H9 (cell line): ENCODE measurements at regions not wholly inside any gene's neighbourhood (a gene's known extent, or its start where the extent isn't known, plus 50 kb on each side); places are given as distances from the start of the nearest gene placed in this dataset.
"Not testable (repeated sequence)": the region's sequence is repeated elsewhere in the genome, so short reads cannot be mapped to it uniquely, and the experiment has no call there.

Experiments
- DNase-seq: peaks from one replicate; pipeline ENCODE4 v3.0.0-alpha.2; 2017
- H2AFZ ChIP-seq: one replicate; pipeline ENCODE4 v1.6.1; 2013; ENCODE audit warnings: mild to moderate bottlenecking, low read length, control low read depth, moderate library complexity
- H2AK5ac ChIP-seq: 2 replicates; pipeline ENCODE4 v1.6.1; 2013; ENCODE audit warnings: low read length, control low read depth, mixed read lengths; ENCODE audit not compliant: insufficient read length
- H2BK120ac ChIP-seq: one replicate; pipeline ENCODE4 v1.6.1; 2013; ENCODE audit warnings: low read depth, mild to moderate bottlenecking, low read length, control low read depth, inconsistent platforms; ENCODE audit not compliant: poor library complexity, severe bottlenecking
- H2BK12ac ChIP-seq: 2 replicates; pipeline ENCODE4 v1.6.1; 2013; ENCODE audit warnings: low read length, control low read depth, mixed read lengths, low read depth; ENCODE audit not compliant: insufficient read length
- H2BK15ac ChIP-seq: 2 replicates; pipeline ENCODE4 v1.6.1; 2013; ENCODE audit warnings: low read depth, low read length, control low read depth
- H2BK20ac ChIP-seq: one replicate; pipeline ENCODE4 v1.6.1; 2013; ENCODE audit warnings: low read depth, mild to moderate bottlenecking, low read length, control low read depth, inconsistent platforms; ENCODE audit not compliant: poor library complexity, severe bottlenecking
- H2BK5ac ChIP-seq: 2 replicates; pipeline ENCODE4 v1.6.1; 2013; ENCODE audit warnings: low read length, control low read depth, mixed read lengths; ENCODE audit not compliant: insufficient read length
- H3K14ac ChIP-seq: 2 replicates; pipeline ENCODE4 v1.6.1; 2013; ENCODE audit warnings: low read length, control low read depth; ENCODE audit not compliant: insufficient read depth
- H3K18ac ChIP-seq: 2 replicates; pipeline ENCODE4 v1.6.1; 2013; ENCODE audit warnings: low read depth, mild to moderate bottlenecking, mixed read lengths, low read length, control low read depth; ENCODE audit not compliant: insufficient read length
- H3K23ac ChIP-seq: 2 replicates; pipeline ENCODE4 v1.6.1; 2013; ENCODE audit warnings: low read length, control low read depth, mixed read lengths, low read depth; ENCODE audit not compliant: insufficient read length
- H3K23me2 ChIP-seq: 2 replicates; pipeline ENCODE4 v1.6.1; 2013; ENCODE audit warnings: low read depth, mild to moderate bottlenecking, mixed read lengths, low read length, control low read depth; ENCODE audit not compliant: insufficient read length, poor library complexity, severe bottlenecking
- H3K27ac ChIP-seq: 2 replicates; pipeline ENCODE4 v1.5.1; 2013; ENCODE audit warnings: low read length, control low read depth, mixed read lengths, low read depth; ENCODE audit not compliant: insufficient read length
- H3K27me3 ChIP-seq: 2 replicates; pipeline ENCODE4 v1.6.1; 2013; ENCODE audit warnings: low read length, control low read depth, inconsistent platforms; ENCODE audit not compliant: insufficient read depth
- H3K4ac ChIP-seq: 2 replicates; pipeline ENCODE4 v1.6.1; 2013; ENCODE audit warnings: low read depth, mild to moderate bottlenecking, control low read depth, inconsistent platforms, low read length, moderate library complexity
- H3K4me1 ChIP-seq: 2 replicates; pipeline ENCODE4 v1.6.1; 2013; ENCODE audit warnings: low read length, control low read depth, inconsistent platforms; ENCODE audit not compliant: insufficient read depth
- H3K4me2 ChIP-seq: 2 replicates; pipeline ENCODE4 v1.6.1; 2013; ENCODE audit warnings: low read length, control low read depth, mixed read lengths; ENCODE audit not compliant: insufficient read length, insufficient read depth
- H3K56ac ChIP-seq: 2 replicates; pipeline ENCODE4 v1.6.1; 2013; ENCODE audit warnings: low read depth, mild to moderate bottlenecking, mixed read lengths, low read length, control low read depth; ENCODE audit not compliant: insufficient read length
- H3K79me1 ChIP-seq: 2 replicates; pipeline ENCODE4 v1.6.1; 2013; ENCODE audit warnings: low read depth, mild to moderate bottlenecking, moderate library complexity, low read length, control low read depth, inconsistent platforms; ENCODE audit not compliant: insufficient read depth, poor library complexity, severe bottlenecking
- H3K79me2 ChIP-seq: 2 replicates; pipeline ENCODE4 v1.6.1; 2013; ENCODE audit warnings: low read length, control low read depth, inconsistent platforms; ENCODE audit not compliant: insufficient read depth
- H3K9ac ChIP-seq: 2 replicates; pipeline ENCODE4 v1.6.1; 2013; ENCODE audit warnings: low read length, control low read depth, mixed read lengths; ENCODE audit not compliant: insufficient read length; ENCODE audit errors: extremely low read depth
- H3K9me3 ChIP-seq: one replicate; pipeline ENCODE4 v1.6.1; 2013; ENCODE audit warnings: low read depth, low read length, inconsistent platforms; ENCODE audit not compliant: control insufficient read depth
- H3T11ph ChIP-seq: one replicate; pipeline ENCODE4 v1.6.1; 2013; ENCODE audit warnings: mild to moderate bottlenecking, low read length, control low read depth, inconsistent platforms
- H4K20me1 ChIP-seq: one replicate; pipeline ENCODE4 v1.6.1; 2013; ENCODE audit not compliant: control insufficient read depth, insufficient read length, insufficient read depth
- H4K5ac ChIP-seq: 2 replicates; pipeline ENCODE4 v1.6.1; 2013; ENCODE audit warnings: low read depth, mild to moderate bottlenecking, mixed read lengths, low read length, control low read depth; ENCODE audit not compliant: insufficient read length
- H4K8ac ChIP-seq: replicated peaks from 2 replicates; pipeline ENCODE4 v1.6.1; 2013; ENCODE audit warnings: low read length, control low read depth, mixed read lengths, low read depth; ENCODE audit not compliant: insufficient read length
- H4K91ac ChIP-seq: 2 replicates; pipeline ENCODE4 v1.6.1; 2013; ENCODE audit warnings: low read depth, mild to moderate bottlenecking, moderate library complexity, mixed read lengths, low read length, control low read depth; ENCODE audit not compliant: insufficient read length
- H3K27ac Mint-ChIP-seq, 3 experiments: 2 replicates in 2 of 3; 3 replicates in 1 of 3; pipeline ENCODE4 v1.8.0; 2020 to 2021; ENCODE audit warnings: mixed read lengths in 3 of 3, mild to moderate bottlenecking in 1 of 3, moderate library complexity in 1 of 3
- H3K27me3 Mint-ChIP-seq: 2 replicates; pipeline ENCODE4 v1.8.0; 2021; ENCODE audit warnings: low read depth, mild to moderate bottlenecking, moderate library complexity, mixed read lengths
- H3K36me3 Mint-ChIP-seq, 3 experiments: 2 replicates in 2 of 3; 3 replicates in 1 of 3; pipeline ENCODE4 v1.8.0; 2020 to 2021; ENCODE audit warnings: low read depth in 3 of 3, mixed read lengths in 3 of 3; ENCODE audit not compliant: insufficient read depth in 1 of 3
- H3K4me1 Mint-ChIP-seq, 2 experiments: 2 replicates each; pipeline ENCODE4 v1.8.0; 2020; ENCODE audit warnings: mixed read lengths in 2 of 2
- H3K4me3 Mint-ChIP-seq, 2 experiments: 2 replicates in 1 of 2; 3 replicates in 1 of 2; pipeline ENCODE4 v1.8.0; 2020 to 2021; ENCODE audit warnings: mild to moderate bottlenecking in 2 of 2, mixed read lengths in 2 of 2, moderate library complexity in 1 of 2
- H3K9me3 Mint-ChIP-seq, 2 experiments: 2 replicates in 1 of 2; 3 replicates in 1 of 2; pipeline ENCODE4 v1.8.0; 2020; ENCODE audit warnings: mild to moderate bottlenecking in 2 of 2, mixed read lengths in 2 of 2, moderate library complexity in 1 of 2
- WGBS: extraction: QIAGEN DNeasy Blood & Tissue Kit; methylation state at CpG from one replicate; pipeline ENCODE4 v1.1.7; 2013; ENCODE audit warnings: missing lambda C conversion rate, low lambda C conversion rate, mixed read lengths; ENCODE audit not compliant: insufficient read length; ENCODE audit errors: extremely low coverage; 5-methylcytosine and 5-hydroxymethylcytosine counted together

- H2BK12ac ChIP-seq, H3K23ac ChIP-seq, H3K56ac ChIP-seq, H3K4me2 ChIP-seq, H3K9ac ChIP-seq, H4K5ac ChIP-seq, H3K27me3 ChIP-seq, H3K79me2 ChIP-seq, H3K27ac ChIP-seq, H4K20me1 ChIP-seq, H3T11ph ChIP-seq, H2AFZ ChIP-seq, H2BK5ac ChIP-seq, H3K18ac ChIP-seq, H3K27ac Mint-ChIP-seq, H3K4ac ChIP-seq, H3K4me1 ChIP-seq, DNase-seq, H3K9me3 ChIP-seq, H2BK120ac ChIP-seq, H4K91ac ChIP-seq, H3K23me2 ChIP-seq, H2AK5ac ChIP-seq, H3K79me1 ChIP-seq, H2BK20ac ChIP-seq, H2BK15ac ChIP-seq, H3K14ac ChIP-seq, H3K4me3 Mint-ChIP-seq, H4K8ac ChIP-seq: not testable (repeated sequence)
- Mint-ChIP-seq H3K27me3 (peaks cover 48% of the 10 kb centered on the region), H3K36me3 (peaks cover 7 to 11% (median 7%) of the 10 kb centered on the region in 3 experiments; a peak in 4 of 7 replicates), H3K4me1 (peaks cover 21 to 22% of the 10 kb centered on the region in 2 experiments), H3K9me3 (peaks cover 13 to 17% of the 10 kb centered on the region in 2 experiments)
- whole genome bisulfite sequencing: no CpG with 5 or more reads among the region's 1 CpG
These were observed 110.4 kb upstream of the EEF2KMT start for GRCh38 chr16:5207862-5208498.
